Lower leg skin (tissue), 3 donors: ENCODE measurements at regions not wholly inside any gene's neighbourhood (a gene's known extent, or its start where the extent isn't known, plus 50 kb on each side); places are given as distances from the start of the nearest gene placed in this dataset.

Experiments used
- POLR2A ChIP-seq, 2 donors: fragments of 450-650 bp; IDR thresholded peaks; one replicate each; pipeline ENCODE4 v1.6.1; 2016 to 2017; ENCODE audit warnings: antibody characterized with exemption in 2 of 2, mild to moderate bottlenecking in 1 of 2, moderate library complexity in 1 of 2
- TF ChIP-seq, protein P1 (sequence below), 3 donors: fragments of 450-650 bp; IDR thresholded peaks; one replicate each; pipeline ENCODE4 v1.5.1; 2016; ENCODE audit warnings: antibody characterized with exemption in 3 of 3, mild to moderate bottlenecking in 3 of 3, moderate library complexity in 2 of 3

DNA sequence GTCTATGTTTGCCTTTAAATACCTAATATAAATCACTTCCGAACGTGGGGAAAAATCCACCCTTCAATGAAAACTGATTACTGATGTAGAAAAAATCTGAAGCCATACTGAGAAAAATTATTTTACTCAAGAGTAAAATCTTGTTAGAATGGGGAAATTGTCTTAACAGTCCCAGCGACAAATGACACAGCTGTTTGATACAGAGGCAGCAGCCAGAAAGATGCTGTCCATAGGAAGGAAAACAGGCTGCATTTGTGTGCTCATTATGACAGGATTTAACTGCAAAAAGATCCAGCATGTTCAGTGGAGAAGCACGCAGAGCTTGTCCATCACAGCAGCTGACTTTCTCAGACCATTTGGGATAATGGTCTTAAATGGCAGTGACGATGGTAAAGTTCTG is 443.0 kb downstream of the TFAP2B start:
- TF ChIP-seq POLR2A (IDR thresholded peaks at IDR 0.05) = no peak
- TF ChIP-seq, protein P1, sequence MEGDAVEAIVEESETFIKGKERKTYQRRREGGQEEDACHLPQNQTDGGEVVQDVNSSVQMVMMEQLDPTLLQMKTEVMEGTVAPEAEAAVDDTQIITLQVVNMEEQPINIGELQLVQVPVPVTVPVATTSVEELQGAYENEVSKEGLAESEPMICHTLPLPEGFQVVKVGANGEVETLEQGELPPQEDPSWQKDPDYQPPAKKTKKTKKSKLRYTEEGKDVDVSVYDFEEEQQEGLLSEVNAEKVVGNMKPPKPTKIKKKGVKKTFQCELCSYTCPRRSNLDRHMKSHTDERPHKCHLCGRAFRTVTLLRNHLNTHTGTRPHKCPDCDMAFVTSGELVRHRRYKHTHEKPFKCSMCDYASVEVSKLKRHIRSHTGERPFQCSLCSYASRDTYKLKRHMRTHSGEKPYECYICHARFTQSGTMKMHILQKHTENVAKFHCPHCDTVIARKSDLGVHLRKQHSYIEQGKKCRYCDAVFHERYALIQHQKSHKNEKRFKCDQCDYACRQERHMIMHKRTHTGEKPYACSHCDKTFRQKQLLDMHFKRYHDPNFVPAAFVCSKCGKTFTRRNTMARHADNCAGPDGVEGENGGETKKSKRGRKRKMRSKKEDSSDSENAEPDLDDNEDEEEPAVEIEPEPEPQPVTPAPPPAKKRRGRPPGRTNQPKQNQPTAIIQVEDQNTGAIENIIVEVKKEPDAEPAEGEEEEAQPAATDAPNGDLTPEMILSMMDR (IDR thresholded peaks at IDR 0.05) = no peak
